HG03432 (cell line): ENCODE measurements at regions not wholly inside any gene's neighbourhood (a gene's known extent, or its start where the extent isn't known, plus 50 kb on each side); places are given as distances from the start of the nearest gene placed in this dataset.

Experiments
- ATAC-seq: cut with Tn5 transposase; IDR thresholded peaks from one replicate; pipeline ENCODE4 v1.9.1; 2021; ENCODE audit warnings: mild to moderate bottlenecking, moderate library complexity; ENCODE audit not compliant: unreplicated experiment

DNA sequence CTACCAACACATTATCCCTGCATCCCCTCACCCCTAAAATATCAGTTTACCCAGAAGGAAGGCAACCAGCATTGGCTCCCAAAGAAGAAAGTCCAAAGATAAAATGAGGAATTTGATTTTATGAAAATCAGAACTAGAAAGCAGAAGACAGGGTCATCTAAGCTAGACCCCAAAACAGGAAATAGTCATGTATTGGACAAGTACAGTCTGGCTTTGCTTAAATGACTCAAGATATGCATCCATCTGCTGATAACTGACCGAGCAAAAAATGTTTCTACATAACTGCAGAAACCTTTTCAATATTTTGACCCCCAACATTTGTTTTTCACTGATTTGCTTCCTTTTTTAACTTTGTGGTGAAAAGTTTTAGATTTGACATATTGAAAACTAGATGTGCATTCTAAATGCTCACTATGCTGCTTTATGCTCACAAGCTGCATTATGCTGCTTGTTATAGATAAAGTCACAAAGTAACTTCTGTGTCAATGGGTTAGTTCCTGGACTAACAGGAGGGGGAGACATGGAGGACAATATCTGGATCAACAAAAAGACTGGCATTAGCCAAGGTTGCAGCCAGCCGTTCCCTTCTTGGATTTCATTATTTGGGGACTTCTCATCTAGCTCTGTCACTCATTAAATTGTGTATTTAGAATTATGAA, 227.0 kb downstream of the INHBA start:
- no peak for ATAC-seq

DNA sequence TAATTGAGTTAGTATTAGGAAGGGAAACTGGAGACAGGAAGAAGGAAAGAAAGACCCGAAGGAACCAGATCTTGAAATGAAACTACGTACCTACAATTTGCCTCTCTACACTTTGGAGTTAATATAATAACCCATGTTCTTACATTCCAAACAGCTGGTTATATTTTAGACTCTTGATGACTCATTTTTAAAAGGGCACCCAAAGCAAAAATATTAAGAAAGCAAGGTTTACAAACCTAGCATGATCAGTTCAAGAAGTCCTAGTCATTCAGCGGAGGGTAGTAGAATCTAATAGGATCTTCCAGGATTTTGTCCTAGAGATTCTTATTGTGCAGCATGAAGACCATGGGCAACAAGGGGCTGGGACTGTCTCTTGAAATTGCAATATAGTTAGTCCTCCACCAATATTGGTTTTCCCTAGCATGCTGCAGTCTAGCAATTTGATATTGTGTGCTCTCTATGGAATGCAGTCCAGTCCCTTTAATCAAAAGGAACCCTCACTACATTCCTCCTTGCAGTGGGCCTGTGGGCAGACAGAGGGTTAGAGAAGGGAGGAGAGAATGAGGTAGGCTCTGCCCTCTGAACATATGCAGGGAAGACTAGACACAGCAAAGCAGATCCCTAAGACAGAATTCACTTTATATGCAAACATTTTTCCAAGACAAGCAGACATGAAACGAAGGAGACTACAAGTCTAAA, 230.3 kb downstream of the INHBA start:
- ATAC-seq, result no peak

DNA sequence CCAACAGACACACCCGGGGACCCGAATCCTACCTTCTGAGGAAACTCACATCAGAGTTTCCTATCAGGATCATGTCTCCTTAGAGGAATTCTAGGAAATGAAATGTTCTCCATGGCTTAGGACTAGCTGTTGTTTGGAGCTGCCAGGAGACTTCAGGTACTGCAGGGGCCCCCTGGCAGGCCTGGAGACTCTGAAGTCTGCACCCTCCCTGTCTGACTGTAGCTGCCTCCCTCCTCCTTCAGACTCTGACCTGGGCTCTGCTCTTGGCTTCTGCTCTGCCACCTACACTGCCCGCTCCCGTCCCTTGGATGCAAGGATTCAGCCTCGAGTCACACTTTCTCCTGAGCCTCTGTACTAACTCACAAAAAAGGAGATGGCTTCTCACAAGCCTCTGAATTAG, 232.8 kb downstream of the INHBA start:
- no peak for ATAC-seq

DNA sequence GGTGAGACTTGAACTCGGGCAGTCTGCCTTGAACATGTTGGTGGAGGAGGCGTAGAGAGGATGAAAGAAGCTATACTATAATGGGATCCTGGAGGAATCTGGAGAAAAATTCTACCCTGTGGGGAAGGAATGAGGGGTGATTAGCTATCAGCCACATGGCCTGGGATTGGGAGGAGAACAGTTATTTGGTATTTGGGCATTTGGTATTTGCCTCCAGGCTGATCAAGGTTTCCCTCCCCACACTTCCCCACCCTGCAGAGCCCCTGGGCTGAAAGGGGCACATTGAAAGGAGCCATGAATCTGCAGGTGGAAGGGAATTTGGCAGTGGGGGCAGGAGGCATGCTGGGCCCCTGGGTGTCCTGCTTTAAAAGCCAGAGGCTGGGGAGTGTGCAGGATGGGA, 235.3 kb downstream of the INHBA start:
- ATAC-seq, result no peak

DNA sequence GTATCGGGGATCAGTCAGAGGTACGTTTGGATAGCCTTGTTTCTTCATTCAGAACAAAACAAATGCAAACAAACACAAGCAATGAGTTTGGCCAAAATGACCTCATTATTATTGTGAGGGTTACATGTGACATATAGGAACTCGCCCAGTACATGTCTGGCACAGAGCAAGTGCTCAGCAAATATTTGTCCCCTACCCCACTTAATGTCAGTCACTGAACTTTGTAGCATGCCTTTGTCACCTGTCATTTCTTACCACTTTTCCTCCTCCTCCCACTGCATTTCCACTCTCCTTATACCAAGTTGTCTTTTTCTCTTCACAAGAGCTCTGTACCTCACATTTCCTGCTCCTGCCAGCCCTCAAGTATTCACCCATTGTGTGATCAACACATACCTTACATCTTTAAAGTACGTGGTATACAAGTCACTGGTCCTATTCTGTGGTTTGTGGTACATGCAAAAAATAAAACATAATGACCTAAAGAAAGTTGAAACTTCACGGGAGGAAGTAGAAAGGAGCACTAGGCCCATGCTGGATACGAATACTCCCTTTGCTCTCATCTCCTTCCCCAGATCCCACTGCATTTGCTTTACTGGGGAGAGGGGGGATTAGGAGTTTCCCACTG, 236.0 kb downstream of the INHBA start:
- no peak for ATAC-seq

DNA sequence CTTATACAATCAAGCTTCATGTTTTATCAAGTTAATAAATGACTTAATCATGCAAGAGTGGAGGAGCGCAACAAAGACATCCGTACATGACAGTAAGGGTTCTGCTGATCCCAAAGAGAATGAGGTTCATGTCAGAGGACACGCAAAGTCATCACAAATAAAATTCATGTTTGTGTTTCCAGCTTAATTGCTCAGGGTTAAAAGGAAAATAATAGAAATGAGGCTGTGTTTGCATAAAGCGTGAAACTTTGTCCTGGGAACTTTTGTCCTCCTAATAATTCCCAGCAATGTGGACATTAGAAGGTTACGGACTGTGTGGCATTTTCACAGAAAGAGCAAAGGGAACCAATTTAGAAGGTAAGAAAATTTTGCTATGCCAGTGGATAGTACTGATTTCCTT, 237.3 kb downstream of the INHBA start:
- no peak for ATAC-seq

DNA sequence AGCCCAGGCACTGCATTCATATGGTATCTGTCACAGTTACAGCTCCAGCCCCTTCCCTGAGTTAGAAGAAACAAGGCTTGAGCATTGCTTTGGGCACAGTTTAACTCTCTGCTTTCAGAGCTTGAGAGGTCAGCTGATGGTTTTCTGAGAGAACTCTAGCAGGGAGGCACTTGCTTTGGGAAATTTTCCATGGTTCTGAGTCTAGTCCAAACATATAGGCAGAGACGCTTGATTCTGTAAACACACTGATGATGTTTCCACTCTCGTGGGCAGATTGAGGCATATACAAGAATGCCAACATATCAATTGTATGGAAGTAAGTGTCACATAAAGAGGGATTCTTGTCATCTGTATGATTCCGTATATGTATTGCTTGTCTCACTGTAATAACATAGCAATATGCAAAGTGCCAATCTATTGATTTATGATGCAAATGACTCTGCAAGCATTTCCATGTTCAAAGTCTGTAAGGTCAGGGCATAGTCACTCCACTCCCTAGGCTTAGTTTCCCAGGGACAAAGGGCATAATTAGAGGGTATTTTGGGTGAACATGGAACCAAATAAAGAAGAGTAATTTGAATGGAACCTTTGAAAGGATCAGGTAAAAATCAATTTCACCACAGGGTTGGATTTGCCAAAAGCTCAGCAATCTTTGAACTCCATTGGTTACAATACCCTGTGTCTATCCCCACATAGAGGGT, 239.0 kb downstream of the INHBA start:
- ATAC-seq, result no peak

DNA sequence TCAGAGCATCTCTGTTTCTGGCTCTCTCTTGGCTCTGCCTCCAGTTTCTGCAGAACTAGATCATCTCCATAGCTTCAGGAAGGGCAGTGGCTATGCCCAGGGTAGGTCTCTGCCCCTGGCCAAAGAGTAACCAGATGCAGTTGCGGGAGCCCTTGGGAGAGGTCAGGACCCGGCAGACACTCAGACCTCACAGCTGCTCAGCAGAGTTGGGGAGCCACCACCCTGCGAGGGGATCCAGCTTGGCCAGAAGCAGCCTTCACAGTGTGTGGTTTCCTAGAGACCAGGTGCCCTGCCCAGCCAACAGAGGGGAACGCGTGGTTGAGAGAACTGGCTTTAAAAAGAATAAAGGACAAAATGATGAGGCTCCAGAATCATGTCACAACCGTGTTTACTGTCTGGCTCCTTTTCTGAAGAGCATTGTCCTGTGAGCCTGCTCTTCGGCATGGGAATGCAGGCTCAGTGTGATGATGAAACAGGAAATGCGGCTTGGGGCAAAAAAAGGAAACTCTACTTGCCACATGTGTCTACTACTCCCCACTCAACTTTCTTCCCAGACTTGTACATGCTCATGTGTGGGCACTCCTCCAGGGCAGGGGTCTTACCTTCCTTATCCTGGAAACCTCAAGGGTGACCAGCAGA, 243.1 kb downstream of the INHBA start:
- no peak for ATAC-seq

DNA sequence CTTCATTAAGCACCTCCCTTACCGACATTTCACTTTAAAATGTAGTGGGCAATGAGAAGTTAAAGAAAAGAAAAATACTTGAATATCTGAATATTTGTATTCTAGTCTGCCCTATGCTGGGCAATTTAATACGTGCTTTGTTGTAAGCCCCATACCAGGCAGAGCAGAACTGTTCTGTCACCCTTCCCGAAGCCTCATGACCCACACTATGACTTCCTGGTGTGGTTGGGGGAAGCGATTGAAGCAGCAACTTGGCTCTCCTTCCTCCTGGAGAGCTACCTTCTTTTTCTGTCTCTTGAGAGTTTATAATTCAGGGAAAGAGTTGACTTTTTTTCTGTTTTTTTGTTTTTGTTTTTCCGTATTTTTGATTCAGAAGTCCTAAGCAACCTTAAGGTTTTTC, 243.7 kb downstream of the INHBA start:
- ATAC-seq, result no peak

DNA sequence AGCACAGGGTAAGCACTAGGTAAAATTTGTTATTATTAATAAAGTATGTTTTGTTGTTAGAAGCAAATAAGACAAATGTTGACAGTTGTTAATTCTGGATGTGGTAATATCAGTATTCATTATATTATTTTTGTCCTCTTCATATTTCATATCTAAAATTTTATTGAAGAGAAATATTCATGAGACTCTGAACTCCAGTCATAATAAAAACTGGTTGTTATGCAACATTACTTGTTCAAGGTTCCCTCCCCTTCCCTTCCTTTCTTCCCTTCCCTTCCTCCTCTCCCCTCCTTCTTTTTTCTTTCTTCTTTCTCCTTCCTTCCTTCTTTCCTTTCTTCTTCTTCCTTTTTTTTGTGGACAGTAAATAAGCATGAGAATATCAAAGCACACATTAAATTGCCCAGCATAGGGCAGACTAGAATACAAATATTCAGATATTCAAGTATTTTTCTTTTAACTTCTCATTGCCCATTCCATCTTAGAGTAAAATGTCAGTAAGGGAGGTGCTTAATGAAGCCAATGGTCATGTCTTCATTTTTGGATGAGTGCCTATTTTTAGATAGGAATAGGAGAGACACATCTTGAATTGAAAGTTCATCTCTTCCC, 245.0 kb downstream of the INHBA start:
- no peak for ATAC-seq

DNA sequence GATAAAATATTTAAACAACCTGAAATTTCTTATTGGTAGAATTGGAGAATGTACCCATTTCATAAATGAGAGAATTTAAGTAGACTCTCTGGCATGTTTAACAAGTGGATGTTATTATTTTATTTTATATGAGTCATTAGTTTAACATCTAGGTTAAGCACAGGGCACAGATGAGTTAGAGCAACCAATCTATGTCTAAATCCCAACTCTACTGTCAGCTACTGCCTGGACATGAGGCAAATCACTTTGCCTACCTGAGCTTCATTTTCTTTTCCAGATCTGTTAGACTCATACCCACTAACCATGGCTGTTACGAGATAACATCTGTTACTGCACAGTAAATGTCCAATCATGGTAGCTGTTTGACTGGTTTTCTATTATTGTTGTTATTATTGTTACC, 251.1 kb downstream of the INHBA start:
- ATAC-seq, result no peak

DNA sequence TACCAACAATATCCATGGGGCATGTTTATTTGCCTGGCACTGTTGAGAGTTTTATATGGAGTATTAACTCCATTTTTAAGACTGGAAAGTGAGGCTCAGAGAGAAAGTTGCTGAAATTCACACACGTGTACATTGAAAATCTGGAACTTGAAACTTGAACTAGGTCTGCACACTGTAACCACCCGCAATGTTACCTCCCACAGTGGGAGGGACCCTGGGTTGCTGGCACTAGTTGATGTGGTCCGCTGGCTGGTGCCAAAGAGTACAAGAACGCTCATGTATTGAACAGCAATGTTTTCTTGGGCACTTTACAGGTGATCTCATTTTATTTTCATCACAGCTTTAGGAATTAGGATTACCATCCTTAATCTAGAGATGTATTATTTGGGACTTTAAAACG, 253.2 kb downstream of the INHBA start:
- ATAC-seq, result no peak

DNA sequence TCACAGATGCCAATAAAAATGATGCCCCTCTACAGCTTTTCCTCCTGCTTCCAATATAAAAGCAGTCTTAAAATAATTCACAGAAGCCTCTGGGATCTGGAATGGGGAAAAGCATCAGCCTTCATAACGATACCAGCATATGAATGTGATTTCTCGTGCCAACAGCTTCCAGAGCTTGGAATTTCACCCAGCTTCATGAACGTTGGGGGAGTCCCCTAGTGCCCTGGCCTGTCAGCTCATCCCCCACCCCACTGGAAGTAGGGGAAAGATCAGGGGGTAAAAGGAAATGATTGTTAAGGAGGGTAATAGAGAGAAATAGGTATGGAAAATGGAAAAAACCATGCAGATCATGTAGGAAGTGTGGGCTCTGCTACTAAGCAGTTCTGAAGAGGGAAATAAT, 253.6 kb downstream of the INHBA start:
- no peak for ATAC-seq

DNA sequence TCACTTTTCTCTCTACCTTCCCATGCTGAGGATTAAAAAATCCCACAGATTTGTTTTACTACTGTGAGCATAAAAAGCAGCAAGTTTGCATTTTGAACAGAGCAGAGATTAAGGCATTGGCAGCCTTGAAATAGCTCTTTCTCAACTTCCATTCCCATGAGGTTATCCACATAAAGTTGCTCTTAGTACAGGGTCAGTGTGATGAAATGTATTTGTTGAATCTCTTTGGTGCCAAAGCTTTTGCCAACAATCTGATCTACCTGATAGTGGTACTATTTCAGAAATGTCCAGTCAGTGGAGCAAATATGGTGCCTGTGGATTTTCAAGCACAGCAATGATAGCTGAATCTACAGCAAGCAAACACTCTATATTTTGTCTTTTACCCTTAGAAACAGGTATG, 254.8 kb downstream of the INHBA start:
- no peak for ATAC-seq

DNA sequence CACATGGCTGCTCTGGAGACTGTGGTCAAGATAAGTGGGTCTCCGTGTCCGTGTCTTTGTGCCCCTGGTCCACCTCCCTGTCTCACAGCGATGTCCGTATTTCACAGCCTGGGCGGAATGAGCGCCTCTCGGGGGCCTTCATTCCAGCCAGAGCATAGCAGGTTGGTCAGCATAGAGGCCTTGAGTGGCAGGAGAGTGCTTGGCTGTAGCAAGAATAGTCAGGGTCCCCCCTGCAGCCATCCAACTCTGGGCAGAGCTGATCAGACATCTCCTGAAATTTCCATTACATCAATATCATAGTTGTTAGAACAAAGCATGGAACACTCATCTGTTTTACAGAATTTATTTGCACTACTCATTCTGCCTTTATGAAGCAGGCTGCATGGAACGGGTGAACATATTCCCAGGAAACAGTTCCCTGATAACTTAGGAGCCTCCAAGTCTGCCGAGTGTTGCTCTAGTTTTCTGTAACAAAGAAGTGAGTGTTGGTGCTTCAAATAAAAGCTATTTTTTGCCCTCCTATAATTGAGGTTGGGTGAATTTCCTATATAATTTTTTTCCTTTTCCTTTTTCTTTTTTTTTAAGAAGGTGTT, 255.3 kb downstream of the INHBA start:
- ATAC-seq, result no peak

DNA sequence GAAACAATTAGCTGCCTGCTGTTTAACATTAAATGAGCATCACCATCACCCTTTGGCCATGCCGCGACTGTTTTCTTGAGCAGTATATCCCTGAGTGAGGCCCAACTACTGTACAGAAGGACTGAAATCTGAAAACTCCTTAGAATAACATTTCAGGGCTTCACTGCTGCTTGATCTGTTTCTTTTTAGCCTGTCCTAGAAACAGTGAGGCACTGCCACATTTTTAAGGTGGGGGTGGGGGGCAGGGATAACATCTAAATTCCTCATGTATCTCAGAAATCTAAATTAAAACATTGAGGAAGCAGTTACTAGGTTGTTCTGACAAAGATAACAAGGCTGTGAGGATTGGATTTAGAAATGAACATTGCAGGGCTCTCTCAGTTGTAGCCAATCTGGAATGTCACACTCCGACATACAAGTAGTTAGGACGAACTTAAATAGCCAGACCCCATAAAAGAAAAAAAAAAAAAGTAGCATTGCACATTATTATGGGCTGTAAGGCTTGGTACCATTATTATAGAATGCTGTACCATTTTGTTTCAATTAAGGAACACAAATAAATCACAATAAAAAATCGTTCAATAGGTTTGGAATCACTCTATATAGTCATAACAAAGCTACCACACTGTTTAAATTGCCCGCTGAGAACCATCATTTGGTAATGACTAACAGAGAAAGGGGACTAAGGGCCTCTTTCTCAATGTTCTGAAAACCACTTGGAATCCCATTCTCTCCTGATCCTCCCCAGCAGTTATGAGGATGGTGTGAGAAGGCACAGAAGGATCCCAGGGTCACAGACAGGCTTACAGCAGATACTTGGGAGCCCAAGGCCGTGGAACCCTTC, 256.1 kb downstream of the INHBA start:
- ATAC-seq, result no peak

DNA sequence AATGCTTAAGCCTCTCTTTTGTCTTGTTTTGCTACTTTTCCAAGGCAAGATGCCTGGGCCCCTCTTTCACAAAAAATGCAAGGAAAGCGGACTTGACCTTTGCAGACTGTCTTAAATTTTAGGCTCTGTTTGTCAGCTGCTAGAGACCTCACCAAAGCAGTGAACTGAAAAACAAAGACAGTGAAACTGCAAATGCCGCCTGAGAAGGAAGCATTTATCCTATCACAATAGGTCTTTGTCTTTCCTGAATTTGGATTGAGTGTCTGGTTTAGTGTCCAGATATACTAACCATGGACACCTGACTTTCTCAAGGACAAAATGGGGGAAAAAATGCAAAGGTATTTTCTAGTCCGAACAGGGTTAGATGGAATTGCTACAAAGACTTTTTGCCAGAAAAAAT, 256.9 kb downstream of the INHBA start:
- ATAC-seq, result no peak

DNA sequence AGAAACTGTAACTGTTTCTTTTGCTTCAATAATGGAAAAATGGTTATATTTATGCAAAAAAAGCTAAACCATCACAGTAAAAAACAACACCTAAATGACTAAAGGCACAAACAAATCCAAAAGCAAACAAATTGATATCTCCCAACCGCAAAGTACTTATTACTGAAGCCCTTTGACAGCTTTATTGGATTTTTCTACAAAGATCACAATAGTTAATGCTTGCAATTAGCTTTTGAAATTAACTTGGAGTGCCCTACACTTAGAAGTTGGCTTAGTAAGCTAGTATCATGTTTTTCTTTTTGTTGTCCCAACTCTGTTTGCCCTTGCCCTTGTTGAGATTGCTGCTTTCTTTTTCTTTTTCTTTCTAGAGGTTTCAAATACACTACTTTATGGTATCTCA, 257.5 kb downstream of the INHBA start:
- no peak for ATAC-seq

DNA sequence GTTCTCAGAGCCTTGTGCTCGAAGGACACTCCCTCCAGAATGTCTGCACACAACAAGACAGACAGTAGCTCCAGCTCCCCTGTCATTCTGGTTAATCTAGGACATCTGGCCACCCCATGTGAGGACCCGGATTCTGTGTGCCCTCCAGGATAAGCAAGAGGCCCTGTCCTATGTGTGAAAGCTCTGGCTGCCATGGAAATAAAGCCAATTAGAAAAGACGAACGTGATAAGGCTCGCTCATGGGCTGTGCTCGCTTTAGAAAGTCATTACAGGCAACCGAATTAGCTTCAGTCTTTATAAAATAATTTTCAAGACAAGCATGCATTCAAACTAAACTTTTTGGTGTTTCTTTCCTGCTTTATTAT, 263.4 kb downstream of the INHBA start:
- no peak for ATAC-seq
